M059J (cell line): ENCODE measurements at regions not wholly inside any gene's neighbourhood (a gene's known extent, or its start where the extent isn't known, plus 50 kb on each side); places are given as distances from the start of the nearest gene placed in this dataset.
A peak's percentile ranks its signal among the peaks of the same experiment; 100 is the strongest.
"Not testable (repeated sequence)": the region's sequence is repeated elsewhere in the genome, so short reads cannot be mapped to it uniquely, and the experiment has no call there.

Source experiments
- DNase-seq: peaks from one replicate; pipeline ENCODE4 v3.0.0-alpha.2; 2012; ENCODE audit warnings: low read depth

GRCh38 chr3:91287344-91287743, 2179.9 kb downstream of the EPHA3 start:
- peak; percentile 1 for DNase-seq

- DNase-seq, result not testable (repeated sequence)
Observed at GRCh38 chr3:91291388-91291787, 2184.0 kb downstream of the EPHA3 start.
